Keratinocyte (primary cell): ENCODE measurements at regions not wholly inside any gene's neighbourhood (a gene's known extent, or its start where the extent isn't known, plus 50 kb on each side); places are given as distances from the start of the nearest gene placed in this dataset.

ENCODE experiments used
- EZH2 ChIP-seq: IDR thresholded peaks from one replicate; pipeline ENCODE4 v1.6.1; 2012; ENCODE audit warnings: inconsistent platforms, mild to moderate bottlenecking, low read length, moderate library complexity
- TF ChIP-seq, protein P1 (sequence below), 3 experiments: IDR thresholded peaks in 1 of 3; conservative IDR thresholded peaks in 1 of 3; optimal IDR thresholded peaks in 1 of 3; 2 replicates in 2 of 3; 3 replicates in 1 of 3; pipeline versions ENCODE3 to v1.5.1; 2011; ENCODE audit warnings: low read length in 3 of 3, mild to moderate bottlenecking in 3 of 3, moderate library complexity in 2 of 3, control low read depth in 1 of 3, inconsistent platforms in 1 of 3; ENCODE audit not compliant: insufficient read depth in 2 of 3; ENCODE audit errors: extremely low read depth in 1 of 3

DNA sequence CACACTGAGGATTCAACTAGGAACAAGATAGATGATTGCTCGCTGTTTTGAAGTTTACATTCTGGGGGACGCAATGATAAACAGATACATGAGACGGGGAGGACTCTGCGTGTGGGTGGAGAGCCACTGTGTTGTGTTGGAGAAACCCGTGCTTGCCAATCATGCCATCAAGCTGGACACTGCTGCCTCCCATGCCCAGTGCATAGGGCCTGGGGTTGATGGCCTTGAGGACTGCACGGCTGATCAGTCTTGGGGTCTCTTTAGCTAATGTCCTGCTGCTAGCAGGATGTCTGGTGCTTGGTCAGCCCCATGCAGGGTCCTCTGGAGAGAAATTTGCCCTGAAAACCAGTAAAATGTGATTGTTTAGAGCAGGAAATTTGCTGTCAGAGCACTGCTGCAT lies 221.2 kb upstream of the B3GAT1 start:
- TF ChIP-seq, protein P1, sequence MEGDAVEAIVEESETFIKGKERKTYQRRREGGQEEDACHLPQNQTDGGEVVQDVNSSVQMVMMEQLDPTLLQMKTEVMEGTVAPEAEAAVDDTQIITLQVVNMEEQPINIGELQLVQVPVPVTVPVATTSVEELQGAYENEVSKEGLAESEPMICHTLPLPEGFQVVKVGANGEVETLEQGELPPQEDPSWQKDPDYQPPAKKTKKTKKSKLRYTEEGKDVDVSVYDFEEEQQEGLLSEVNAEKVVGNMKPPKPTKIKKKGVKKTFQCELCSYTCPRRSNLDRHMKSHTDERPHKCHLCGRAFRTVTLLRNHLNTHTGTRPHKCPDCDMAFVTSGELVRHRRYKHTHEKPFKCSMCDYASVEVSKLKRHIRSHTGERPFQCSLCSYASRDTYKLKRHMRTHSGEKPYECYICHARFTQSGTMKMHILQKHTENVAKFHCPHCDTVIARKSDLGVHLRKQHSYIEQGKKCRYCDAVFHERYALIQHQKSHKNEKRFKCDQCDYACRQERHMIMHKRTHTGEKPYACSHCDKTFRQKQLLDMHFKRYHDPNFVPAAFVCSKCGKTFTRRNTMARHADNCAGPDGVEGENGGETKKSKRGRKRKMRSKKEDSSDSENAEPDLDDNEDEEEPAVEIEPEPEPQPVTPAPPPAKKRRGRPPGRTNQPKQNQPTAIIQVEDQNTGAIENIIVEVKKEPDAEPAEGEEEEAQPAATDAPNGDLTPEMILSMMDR (optimal IDR thresholded peaks at IDR 0.05 in 1 of 3, IDR thresholded peaks at IDR 0.05 in 1 of 3, conservative IDR thresholded peaks at IDR 0.05 in 1 of 3; ENCODE audit: extremely low read depth in 1 of 3, insufficient read depth in 2 of 3, low read length in 3 of 3): no peak
- TF ChIP-seq EZH2: no peak
